ENCODE measurements at regions not wholly inside any gene's neighbourhood (a gene's known extent, or its start where the extent isn't known, plus 50 kb on each side); places are given as distances from the start of the nearest gene placed in this dataset.

GRCh38 chr3:106242781-106243180, 374.0 kb upstream of the CBLB start:
- TF ChIP-seq CTCF (IDR thresholded peaks at IDR 0.05) (no peak), POLR2A (IDR thresholded peaks at IDR 0.05) (no peak)

Data from uterus (tissue), 2 donors.